Muscle of leg (tissue), 3 donors: ENCODE measurements at regions not wholly inside any gene's neighbourhood (a gene's known extent, or its start where the extent isn't known, plus 50 kb on each side); places are given as distances from the start of the nearest gene placed in this dataset.
"Not testable (repeated sequence)": the region's sequence is repeated elsewhere in the genome, so short reads cannot be mapped to it uniquely, and the experiment has no call there.

Experiments
- DNase-seq: peaks from one replicate; pipeline ENCODE4 v3.0.0; 2013
- H3K27ac ChIP-seq: one replicate; pipeline ENCODE4 v1.5.1; 2013; ENCODE audit warnings: mild to moderate bottlenecking, low read length, control low read depth
- H3K27me3 ChIP-seq: one replicate; pipeline ENCODE4 v1.6.1; 2013; ENCODE audit warnings: low read length; ENCODE audit not compliant: control insufficient read depth, insufficient read depth
- H3K36me3 ChIP-seq: one replicate; pipeline ENCODE4 v1.6.1; 2013; ENCODE audit warnings: low read length; ENCODE audit not compliant: control insufficient read depth, insufficient read depth
- H3K4me1 ChIP-seq: one replicate; pipeline ENCODE4 v1.6.1; 2013; ENCODE audit warnings: low read length; ENCODE audit not compliant: control insufficient read depth, insufficient read depth
- H3K4me3 ChIP-seq: one replicate; pipeline ENCODE4 v1.5.1; 2013; ENCODE audit warnings: low read length, control low read depth
- H3K9me3 ChIP-seq: replicated peaks from 2 replicates; pipeline ENCODE4 v1.6.1; 2013; ENCODE audit warnings: low read depth, low read length; ENCODE audit not compliant: control insufficient read depth
- WGBS: methylation state at CpG from one replicate; pipeline ENCODE4 v1.1.5; 2013; ENCODE audit warnings: missing lambda C conversion rate; ENCODE audit not compliant: insufficient coverage; 5-methylcytosine and 5-hydroxymethylcytosine counted together

- H3K36me3 ChIP-seq = no peaks in the 10 kb centered on the region
- no peaks in the 10 kb centered on the region for H3K27me3 ChIP-seq
- H3K4me1 ChIP-seq = no peaks in the 10 kb centered on the region
- H3K4me3 ChIP-seq = no peak overlapping the region
- no peak overlapping the region for H3K27ac ChIP-seq
- no CpG with 5 or more reads among the region's 3 CpGs for WGBS
- no peak for DNase-seq
- H3K9me3 ChIP-seq = no peaks in the 10 kb centered on the region
Measured at GRCh38 chr4:164087733-164088132, 593.2 kb downstream of the TMA16 start.

DNA sequence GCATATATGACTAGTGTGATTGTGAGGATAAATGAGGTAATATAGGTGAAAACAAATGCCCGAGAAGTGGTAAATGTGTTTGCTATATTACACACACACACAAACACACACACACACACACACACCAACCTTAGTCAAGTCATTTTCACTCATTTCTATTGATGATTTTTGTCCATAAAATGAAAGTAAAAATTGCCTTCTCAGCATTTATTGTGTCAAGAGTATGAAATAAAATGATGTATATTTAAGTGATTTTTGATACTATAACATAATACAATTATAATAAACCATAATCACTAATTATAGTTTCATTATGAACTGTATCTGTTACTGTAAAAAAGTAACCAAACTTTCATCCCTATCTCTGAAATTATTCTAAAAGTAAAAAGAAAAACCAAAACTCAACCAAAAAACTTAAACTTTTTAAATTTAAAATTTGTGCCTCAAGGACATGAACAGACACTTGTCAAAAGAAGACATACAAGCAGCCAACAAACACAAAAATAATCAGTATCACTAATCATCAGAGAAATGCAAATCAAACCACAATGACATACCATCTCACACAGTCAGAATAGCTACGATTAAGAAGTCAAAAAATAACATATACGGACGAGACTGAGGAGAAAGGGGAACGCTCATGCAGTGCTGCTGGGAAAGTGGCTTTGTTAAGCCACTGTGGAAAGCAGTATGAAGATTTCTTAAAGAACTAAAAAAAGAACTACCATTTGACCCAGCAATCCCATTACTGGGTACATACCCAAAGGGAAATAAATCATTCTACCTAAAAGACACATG lies 601.0 kb downstream of the TMA16 start:
- DNase-seq = no peak
- Histone ChIP-seq H3K9me3 (no peaks in the 10 kb centered on the region), H3K36me3 (no peaks in the 10 kb centered on the region), H3K4me1 (no peaks in the 10 kb centered on the region), H3K27me3 (no peaks in the 10 kb centered on the region), H3K4me3 (no peak overlapping the region), H3K27ac (no peak overlapping the region)
- no CpG with 5 or more reads among the region's 5 CpGs for WGBS

- Histone ChIP-seq H3K27ac (no peak overlapping the region), H3K27me3 (no peaks in the 10 kb centered on the region), H3K9me3 (no peaks in the 10 kb centered on the region), H3K36me3 (no peaks in the 10 kb centered on the region), H3K4me3 (no peak overlapping the region), H3K4me1 (no peaks in the 10 kb centered on the region)
- no peak for DNase-seq
- no CpG with 5 or more reads among the region's 5 CpGs for WGBS
Measured at GRCh38 chr4:164096766-164097518, 602.5 kb downstream of the TMA16 start.

GRCh38 chr4:164100741-164101365 lies 606.4 kb downstream of the TMA16 start:
- not testable (repeated sequence) for H3K4me1 ChIP-seq, DNase-seq, H3K36me3 ChIP-seq, H3K4me3 ChIP-seq, H3K27me3 ChIP-seq, H3K9me3 ChIP-seq, H3K27ac ChIP-seq
- 86% methylated on average over 9 of the region's 23 CpGs for WGBS

DNA sequence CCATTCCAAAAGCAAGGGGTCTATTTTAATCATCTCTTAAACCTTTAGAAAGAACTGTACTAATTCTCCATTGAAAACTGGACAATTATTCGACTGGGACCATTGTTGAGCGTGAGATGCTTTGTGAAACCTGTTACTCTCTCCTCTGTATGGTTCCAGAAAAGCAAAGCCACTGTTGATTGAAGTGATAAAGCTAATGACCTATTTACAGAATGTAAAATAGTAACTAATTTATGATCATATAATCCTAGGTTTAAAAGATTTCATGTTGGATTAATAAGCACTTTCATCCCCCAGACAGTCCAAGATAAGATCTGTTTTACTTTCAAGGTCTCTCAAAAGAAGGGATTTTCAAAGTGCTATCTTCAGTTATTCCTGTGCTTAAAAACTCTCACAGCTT lies 614.5 kb downstream of the TMA16 start:
- no peaks in the 10 kb centered on the region for H3K27me3 ChIP-seq
- no peaks in the 10 kb centered on the region for H3K36me3 ChIP-seq
- WGBS = 80% methylated on average over 1 of the region's 2 CpGs
- H3K4me1 ChIP-seq = no peaks in the 10 kb centered on the region
- no peak overlapping the region for H3K4me3 ChIP-seq
- H3K9me3 ChIP-seq = no peaks in the 10 kb centered on the region
- DNase-seq = no peak
- H3K27ac ChIP-seq = no peak overlapping the region

- H3K9me3 ChIP-seq = no peaks in the 10 kb centered on the region
- no peaks in the 10 kb centered on the region for H3K4me1 ChIP-seq
- H3K36me3 ChIP-seq = no peaks in the 10 kb centered on the region
- no peak for DNase-seq
- H3K27me3 ChIP-seq = no peaks in the 10 kb centered on the region
- no peak overlapping the region for H3K4me3 ChIP-seq
- no peak overlapping the region for H3K27ac ChIP-seq
- no CpG with 5 or more reads among the region's 4 CpGs for WGBS
Measured at GRCh38 chr4:164109503-164109902, 615.0 kb downstream of the TMA16 start.

GRCh38 chr4:164115236-164115635 lies 620.7 kb downstream of the TMA16 start:
- H3K4me1 ChIP-seq = no peaks in the 10 kb centered on the region
- no peak overlapping the region for H3K27ac ChIP-seq
- H3K4me3 ChIP-seq = no peak overlapping the region
- no peaks in the 10 kb centered on the region for H3K36me3 ChIP-seq
- DNase-seq = no peak
- WGBS = no CpG with 5 or more reads among the region's 2 CpGs
- H3K9me3 ChIP-seq = no peaks in the 10 kb centered on the region
- H3K27me3 ChIP-seq = no peaks in the 10 kb centered on the region

DNA sequence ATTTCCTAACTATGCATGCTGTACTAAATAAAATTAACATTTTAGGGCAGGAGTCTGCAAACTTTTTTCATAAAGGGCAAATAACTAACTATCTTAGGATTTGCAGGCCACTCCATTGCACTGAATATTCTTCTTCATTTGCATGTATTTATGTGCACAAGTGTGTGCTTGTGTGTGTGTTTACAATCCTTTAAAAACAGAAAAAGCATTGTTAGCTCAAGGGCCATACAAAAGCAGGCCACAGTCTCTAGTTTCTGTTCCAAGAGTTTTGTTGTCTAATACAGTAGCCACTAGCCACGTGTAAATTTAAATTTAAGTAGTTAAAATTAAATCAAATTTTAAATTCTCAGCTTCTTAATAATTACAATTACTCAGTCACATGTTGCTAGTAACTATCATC lies 621.8 kb downstream of the TMA16 start:
- Histone ChIP-seq H3K36me3 (no peaks in the 10 kb centered on the region), H3K4me1 (no peaks in the 10 kb centered on the region)
- no CpG with 5 or more reads among the region's 1 CpG for WGBS

GRCh38 chr4:164134388-164134787 lies 619.5 kb upstream of the SMIM31 start:
- WGBS = no CpG with 5 or more reads among the region's 2 CpGs
- Histone ChIP-seq H3K27ac (no peak overlapping the region), H3K4me3 (no peak overlapping the region), H3K4me1 (no peaks in the 10 kb centered on the region), H3K36me3 (no peaks in the 10 kb centered on the region), H3K27me3 (no peaks in the 10 kb centered on the region), H3K9me3 (no peaks in the 10 kb centered on the region)
- DNase-seq = no peak

More for the DNA sequence above, 621.8 kb downstream of the TMA16 start:
- no peak overlapping the region for H3K4me3 ChIP-seq
- no peaks in the 10 kb centered on the region for H3K27me3 ChIP-seq
- no peak overlapping the region for H3K27ac ChIP-seq
- DNase-seq = no peak
- no peaks in the 10 kb centered on the region for H3K9me3 ChIP-seq

- Histone ChIP-seq H3K4me1 (no peaks in the 10 kb centered on the region), H3K36me3 (no peaks in the 10 kb centered on the region), H3K4me3 (no peak overlapping the region), H3K9me3 (peaks cover 4% of the 10 kb centered on the region), H3K27ac (no peak overlapping the region), H3K27me3 (no peaks in the 10 kb centered on the region)
- DNase-seq = no peak
- 83% methylated on average over 1 of the region's 2 CpGs for WGBS
Measured at GRCh38 chr4:164136180-164136616, 617.7 kb upstream of the SMIM31 start.
